ENCODE measurements at regions not wholly inside any gene's neighbourhood (a gene's known extent, or its start where the extent isn't known, plus 50 kb on each side); places are given as distances from the start of the nearest gene placed in this dataset.

DNA sequence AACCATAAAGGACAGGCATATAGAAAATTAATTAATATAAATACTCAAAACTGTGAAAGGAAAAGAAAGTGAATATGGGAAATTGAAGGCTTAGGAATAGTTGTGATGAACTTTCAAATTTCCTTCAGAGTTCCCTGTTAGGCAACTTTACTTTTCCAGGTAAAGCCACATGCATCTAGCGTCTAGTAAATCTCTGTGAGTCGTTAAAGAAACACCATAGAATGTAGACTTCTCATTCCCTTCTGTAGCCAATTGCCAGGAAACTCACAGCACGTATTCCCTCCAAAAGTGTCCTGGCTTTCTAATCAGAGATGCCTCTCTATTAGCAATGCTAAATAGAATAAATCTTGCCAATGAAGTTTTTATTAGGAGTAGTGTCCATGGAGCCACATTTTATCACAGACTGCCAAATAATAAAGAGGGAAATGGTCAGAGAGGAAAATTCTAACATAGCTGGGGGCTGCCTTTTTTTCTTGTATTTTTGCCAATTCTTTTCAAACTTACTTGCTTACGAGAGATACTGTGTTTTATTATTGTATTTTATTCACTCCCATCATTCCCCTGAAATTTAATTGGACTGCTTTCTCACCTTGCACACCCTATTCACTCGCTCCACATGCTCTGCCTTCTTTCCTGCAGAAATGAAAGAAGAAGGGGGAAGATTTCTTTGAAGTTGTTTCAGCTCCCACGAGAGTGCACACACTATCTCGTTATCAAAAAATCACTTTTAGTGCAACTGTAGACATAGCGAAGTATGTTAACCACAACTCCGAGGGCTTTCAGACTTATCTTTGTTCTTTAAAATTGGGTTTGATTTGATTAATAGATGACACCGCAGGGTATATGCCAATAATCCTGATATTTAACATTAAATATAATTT is 439.0 kb downstream of the CSNK1G3 start:
- no peaks in the 10 kb centered on the region for H3K4me1 ChIP-seq
- ATAC-seq (no peak), DNase-seq (no peak)
- intact Hi-C loops (cut with DNase I), result no loop called here
- TF ChIP-seq POLR2A (IDR thresholded peaks at IDR 0.05) (no peak), CTCF (IDR thresholded peaks at IDR 0.05) (no peak)
- no peaks in the 10 kb centered on the region for H3K9me3 ChIP-seq
- no peak overlapping the region for H3K4me3 ChIP-seq
- no peak overlapping the region for H3K27ac ChIP-seq
- H3K27me3 ChIP-seq, result no peaks in the 10 kb centered on the region
- no peaks in the 10 kb centered on the region for H3K36me3 ChIP-seq
- 65% methylated on average over 10 of the region's 10 CpGs for WGBS (ENCODE audit: insufficient coverage, low coverage, low lambda C conversion rate, missing lambda C conversion rate)

- DNase-seq (no peak), ATAC-seq (no peak)
- H3K9me3 ChIP-seq, result no peaks in the 10 kb centered on the region
- no peak for TF ChIP-seq CTCF (IDR thresholded peaks at IDR 0.05)
- TF ChIP-seq POLR2A (IDR thresholded peaks at IDR 0.05), result no peak
- WGBS (ENCODE audit: insufficient coverage, low coverage, low lambda C conversion rate, missing lambda C conversion rate), result 87% methylated on average over 5 of the region's 6 CpGs
- H3K4me1 ChIP-seq, result no peaks in the 10 kb centered on the region
- no peak overlapping the region for H3K27ac ChIP-seq
- intact Hi-C loops (cut with DNase I), result no loop called here
- H3K4me3 ChIP-seq, result no peak overlapping the region
- no peaks in the 10 kb centered on the region for H3K36me3 ChIP-seq
- H3K27me3 ChIP-seq, result no peaks in the 10 kb centered on the region
These were observed 437.9 kb downstream of the CSNK1G3 start for GRCh38 chr5:123949807-123950340.

DNA sequence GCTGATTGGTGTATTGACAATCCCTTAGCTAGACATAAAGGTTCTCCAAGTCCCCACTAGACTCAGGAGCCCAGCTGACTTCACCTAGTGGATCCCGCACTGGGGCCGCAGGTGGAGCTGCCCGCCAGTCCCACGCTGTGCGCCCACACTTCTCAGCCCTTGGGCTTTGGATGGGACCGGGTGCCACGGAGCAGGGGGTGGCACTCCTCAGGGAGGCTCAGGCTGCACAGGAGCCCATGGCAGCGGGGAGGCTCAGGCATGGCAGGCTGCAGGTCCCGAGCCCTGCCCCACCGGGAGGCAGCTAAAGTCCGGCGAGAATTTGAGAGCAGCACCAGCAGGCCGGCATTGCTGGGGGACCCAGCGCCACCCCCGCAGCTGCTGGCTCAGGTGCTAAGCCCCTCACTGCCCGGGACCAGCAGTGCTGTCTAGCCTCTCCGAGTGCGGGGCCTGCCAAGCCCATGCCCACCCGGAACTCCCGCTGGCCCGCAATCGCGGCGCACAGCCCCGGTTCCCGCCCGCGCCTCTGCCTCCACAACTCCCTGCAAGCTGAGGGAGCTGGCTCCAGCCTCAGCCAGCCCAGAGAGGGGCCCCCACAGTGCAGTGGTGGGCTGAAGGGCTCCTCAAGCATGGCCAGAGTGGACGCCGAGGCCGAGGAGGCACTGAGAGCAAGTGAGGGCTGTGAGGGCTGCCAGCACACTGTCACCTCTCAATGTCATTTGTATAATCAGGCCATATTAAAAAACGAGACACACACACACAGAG is 437.2 kb downstream of the CSNK1G3 start:
- Histone ChIP-seq H3K9me3 (no peaks in the 10 kb centered on the region), H3K4me3 (no peak overlapping the region), H3K36me3 (no peaks in the 10 kb centered on the region), H3K27me3 (no peaks in the 10 kb centered on the region), H3K4me1 (no peaks in the 10 kb centered on the region), H3K27ac (no peak overlapping the region)
- DNase-seq, result no peak
- no peak for ATAC-seq
- WGBS (ENCODE audit: insufficient coverage, low coverage, low lambda C conversion rate, missing lambda C conversion rate), result 90% methylated on average over 4 of the region's 32 CpGs
- no peak for TF ChIP-seq CTCF (IDR thresholded peaks at IDR 0.05)
- TF ChIP-seq POLR2A (IDR thresholded peaks at IDR 0.05), result no peak
- intact Hi-C loops (cut with DNase I), result no loop called here

DNA sequence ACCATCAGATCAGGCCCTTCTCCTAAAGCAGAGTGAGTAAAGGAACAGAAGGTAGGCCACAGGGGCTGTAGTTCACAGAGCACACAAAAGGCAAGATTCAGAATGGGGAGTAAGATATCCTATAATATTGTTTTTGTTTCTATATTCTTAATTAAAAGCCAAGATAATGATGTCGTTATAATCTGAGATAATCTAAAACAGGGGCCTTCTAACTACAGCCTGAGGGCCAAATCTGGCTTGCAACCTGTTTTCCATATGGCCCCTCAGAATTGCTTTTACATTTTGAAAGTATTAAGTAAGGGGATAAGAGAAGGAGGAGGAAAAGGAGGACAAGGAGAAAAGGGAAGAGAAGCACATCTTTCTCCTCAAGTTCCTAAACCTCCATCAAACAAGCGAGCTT is 435.8 kb downstream of the CSNK1G3 start:
- DNase-seq (no peak), ATAC-seq (no peak)
- H3K36me3 ChIP-seq, result no peaks in the 10 kb centered on the region
- H3K27me3 ChIP-seq, result no peaks in the 10 kb centered on the region
- H3K4me1 ChIP-seq, result no peaks in the 10 kb centered on the region
- intact Hi-C loops (cut with DNase I), result no loop called here
- H3K4me3 ChIP-seq, result no peak overlapping the region
- H3K9me3 ChIP-seq, result no peaks in the 10 kb centered on the region
- H3K27ac ChIP-seq, result no peak overlapping the region
- TF ChIP-seq POLR2A (IDR thresholded peaks at IDR 0.05) (no peak), CTCF (IDR thresholded peaks at IDR 0.05) (no peak)
- 49% methylated on average over 2 of the region's 2 CpGs for WGBS (ENCODE audit: insufficient coverage, low coverage, low lambda C conversion rate, missing lambda C conversion rate)

All from right lobe of liver (tissue), 6 donors.